Endothelial cell of umbilical vein (primary cell): ENCODE measurements at regions not wholly inside any gene's neighbourhood (a gene's known extent, or its start where the extent isn't known, plus 50 kb on each side); places are given as distances from the start of the nearest gene placed in this dataset.

Experiments
- POLR2A ChIP-seq: IDR thresholded peaks from 2 replicates; pipeline ENCODE4 v1.6.1; 2012; ENCODE audit warnings: low read depth, mild to moderate bottlenecking, control low read depth, low read length
- TF ChIP-seq, protein P1 (sequence below), 2 donors: IDR thresholded peaks; 1 replicate in 1 of 2; 2 replicates in 1 of 2; pipeline ENCODE4 v1.5.1; 2011; ENCODE audit warnings: low read length in 2 of 2, mild to moderate bottlenecking in 2 of 2, moderate library complexity in 2 of 2, control low read depth in 1 of 2, inconsistent platforms in 1 of 2, low read depth in 1 of 2; ENCODE audit not compliant: insufficient read depth in 1 of 2; ENCODE audit errors: extremely low read depth in 1 of 2

DNA sequence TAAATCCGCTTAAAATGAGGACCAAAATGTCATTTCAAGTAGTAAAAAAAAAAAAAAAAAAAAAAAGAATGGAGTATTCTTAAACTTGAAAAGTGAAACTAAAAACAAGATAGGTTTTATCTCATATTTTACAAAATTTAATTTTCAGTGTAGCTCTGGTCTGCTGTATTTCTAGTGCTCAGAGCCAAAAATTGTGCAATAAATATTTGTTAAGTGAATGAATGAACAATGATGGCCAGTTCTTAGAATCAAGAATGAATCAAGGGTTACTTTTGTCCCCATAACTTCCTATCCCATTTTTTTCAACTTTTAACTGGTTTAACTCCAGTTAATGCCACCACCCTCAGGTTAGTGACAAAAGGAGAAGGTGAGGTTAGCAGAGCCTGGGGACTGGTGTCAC lies 214.4 kb downstream of the ABHD5 start:
- TF ChIP-seq, protein P1, sequence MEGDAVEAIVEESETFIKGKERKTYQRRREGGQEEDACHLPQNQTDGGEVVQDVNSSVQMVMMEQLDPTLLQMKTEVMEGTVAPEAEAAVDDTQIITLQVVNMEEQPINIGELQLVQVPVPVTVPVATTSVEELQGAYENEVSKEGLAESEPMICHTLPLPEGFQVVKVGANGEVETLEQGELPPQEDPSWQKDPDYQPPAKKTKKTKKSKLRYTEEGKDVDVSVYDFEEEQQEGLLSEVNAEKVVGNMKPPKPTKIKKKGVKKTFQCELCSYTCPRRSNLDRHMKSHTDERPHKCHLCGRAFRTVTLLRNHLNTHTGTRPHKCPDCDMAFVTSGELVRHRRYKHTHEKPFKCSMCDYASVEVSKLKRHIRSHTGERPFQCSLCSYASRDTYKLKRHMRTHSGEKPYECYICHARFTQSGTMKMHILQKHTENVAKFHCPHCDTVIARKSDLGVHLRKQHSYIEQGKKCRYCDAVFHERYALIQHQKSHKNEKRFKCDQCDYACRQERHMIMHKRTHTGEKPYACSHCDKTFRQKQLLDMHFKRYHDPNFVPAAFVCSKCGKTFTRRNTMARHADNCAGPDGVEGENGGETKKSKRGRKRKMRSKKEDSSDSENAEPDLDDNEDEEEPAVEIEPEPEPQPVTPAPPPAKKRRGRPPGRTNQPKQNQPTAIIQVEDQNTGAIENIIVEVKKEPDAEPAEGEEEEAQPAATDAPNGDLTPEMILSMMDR (IDR thresholded peaks at IDR 0.05; ENCODE audit: extremely low read depth in 1 of 2, insufficient read depth in 1 of 2, low read depth in 1 of 2, low read length in 2 of 2): no peak
- no peak for TF ChIP-seq POLR2A
